GM21717 (cell line): ENCODE measurements at regions not wholly inside any gene's neighbourhood (a gene's known extent, or its start where the extent isn't known, plus 50 kb on each side); places are given as distances from the start of the nearest gene placed in this dataset.

Experiments
- ATAC-seq: cut with Tn5 transposase; IDR thresholded peaks from one replicate; pipeline ENCODE4 v1.9.1; 2021; ENCODE audit warnings: mild to moderate bottlenecking, moderate library complexity; ENCODE audit not compliant: unreplicated experiment

DNA sequence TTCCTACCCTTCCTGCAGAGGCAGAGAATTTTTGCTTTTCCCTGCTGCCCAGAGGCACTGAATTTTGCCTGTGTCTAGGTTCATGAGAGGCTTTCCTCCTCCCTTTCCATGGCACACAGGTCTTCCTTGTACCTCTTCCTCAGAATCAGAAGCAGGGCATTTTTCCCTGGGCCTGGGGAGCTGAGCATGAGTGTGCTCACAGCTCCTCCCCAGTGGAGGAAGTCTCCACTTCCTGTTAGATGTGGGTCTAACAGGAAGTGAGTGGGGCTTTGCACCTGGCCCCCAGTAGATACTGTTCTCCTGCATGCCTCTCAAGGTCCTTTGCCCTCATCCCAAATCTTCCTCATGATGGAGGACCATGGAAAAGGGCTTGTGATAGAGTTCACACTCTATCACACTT is 297.2 kb upstream of the FIGN start:
- ATAC-seq = no peak

DNA sequence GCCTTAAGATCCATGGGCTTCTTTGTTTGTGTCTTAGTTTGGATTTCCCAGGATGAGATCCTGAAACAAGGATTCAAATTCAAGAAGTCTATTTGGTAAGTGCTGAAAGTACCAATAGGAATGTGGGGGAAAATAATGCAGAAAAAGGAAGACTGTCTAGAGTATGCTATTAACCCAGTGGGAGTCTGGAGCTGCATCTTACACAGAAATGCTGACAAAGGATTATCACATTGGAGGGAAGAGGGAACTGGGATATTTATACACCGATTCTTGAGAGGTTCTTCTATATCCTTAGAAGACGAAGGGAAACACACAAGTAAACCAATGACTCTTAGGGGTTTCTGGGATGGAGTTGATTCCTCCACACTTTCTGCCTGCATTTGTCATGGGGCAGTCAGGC is 294.8 kb upstream of the FIGN start:
- ATAC-seq = no peak

DNA sequence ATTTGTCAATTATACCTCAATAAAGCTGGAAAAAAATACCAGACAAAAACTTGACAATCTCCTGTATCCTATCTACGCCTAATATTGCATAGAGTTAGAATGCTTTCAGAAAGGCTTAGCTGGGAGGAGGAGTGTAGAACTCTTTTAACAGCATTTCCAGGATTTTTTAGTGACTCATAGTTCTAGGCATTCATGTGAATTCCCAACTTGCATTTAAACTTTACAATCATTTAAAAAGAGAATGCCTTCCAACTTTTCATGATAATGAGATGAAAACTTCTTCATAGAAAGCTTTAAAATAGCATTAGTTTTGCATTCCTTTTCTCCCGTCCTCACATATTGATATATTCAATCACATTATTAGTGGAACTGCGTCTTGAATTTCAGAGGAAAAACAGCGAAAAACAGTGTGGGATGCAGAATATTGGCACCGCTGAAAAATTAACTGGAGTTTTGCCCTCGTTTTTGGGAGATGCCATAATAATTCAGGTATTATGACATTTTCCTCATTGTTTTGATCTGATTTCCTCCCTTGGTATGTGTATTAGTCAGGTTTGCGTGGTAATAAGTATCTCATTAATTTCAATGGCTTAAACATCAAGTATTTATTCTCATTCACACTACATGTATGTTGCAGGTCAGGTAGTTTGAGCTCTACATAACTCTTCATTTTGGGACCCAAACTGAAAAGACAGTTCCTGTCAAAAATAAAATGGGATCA is 293.2 kb upstream of the FIGN start:
- no peak for ATAC-seq

DNA sequence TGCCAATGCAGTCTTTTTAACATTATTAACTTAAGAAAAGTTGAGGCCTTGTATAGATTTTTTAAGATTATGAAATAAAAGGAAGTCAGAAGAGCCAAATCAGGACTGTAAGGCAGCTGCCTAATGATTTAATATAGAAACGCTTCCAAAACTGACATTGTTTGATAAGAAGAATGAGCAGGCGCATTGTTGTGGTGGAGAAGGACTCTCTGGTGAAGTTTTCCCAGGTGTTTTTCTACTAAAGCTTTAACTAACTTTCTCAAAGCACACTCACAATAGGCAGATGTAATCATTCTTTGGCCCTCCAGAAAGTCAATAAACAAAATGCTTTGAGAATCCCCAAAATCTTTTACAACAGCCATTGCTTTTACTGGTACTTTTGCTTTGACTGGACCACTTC is 288.6 kb upstream of the FIGN start:
- ATAC-seq = no peak

DNA sequence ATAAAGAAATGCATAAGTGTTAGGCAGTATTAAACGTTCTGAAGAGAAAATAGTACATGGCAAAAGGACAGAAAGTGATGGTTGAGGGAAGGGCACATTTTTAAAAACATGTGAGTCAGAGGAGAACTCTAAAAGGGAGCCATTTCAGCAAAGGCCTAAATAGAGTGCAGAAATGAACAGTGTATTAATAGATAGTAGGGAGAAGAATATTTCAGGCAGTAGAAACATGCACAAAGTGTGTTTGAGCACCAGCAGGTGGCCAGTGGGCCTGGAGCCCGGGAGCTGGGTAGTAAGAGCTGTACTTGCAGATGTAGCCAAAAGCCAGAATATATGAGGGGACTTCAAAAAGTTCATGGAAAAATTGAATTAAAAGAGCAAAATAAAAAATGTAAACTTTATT is 288.1 kb upstream of the FIGN start:
- ATAC-seq = no peak

DNA sequence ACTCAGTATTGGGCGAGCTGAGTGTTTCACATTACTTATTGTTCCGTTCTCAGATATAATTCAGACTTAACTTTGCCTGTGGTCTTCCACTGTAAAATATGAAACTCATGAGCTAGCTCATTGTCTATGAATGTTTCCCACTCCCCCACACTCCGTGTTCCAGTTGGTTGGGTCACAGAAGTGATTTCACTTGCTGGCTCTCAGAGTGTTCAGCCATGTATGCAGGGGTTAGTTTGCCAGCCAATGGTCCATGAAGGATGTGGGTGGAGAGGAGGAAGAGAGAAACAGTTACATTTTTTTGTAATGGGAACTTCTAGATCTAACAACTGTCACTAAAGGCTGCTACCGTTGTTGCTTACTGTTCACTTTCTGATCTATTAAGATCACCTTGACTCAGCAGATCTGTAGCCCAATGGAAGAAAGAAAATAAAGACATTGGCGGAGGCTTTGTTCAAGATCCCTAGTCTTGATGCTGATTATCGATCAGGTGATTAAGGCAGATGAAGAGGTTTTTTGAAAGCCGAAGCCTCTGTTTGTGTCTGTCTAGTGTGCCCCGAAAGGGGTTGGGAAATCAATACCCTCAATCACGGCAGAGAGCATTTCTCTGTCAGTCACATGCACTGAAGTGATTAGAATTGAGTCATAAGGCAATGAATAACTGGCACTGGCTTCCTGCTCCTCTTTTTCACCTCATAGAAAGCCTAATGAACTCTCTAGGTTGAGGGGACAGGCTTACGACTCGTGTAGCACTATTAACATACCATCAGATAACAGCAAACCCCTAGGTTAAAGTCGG is 279.7 kb upstream of the FIGN start:
- ATAC-seq = peak; percentile 99

DNA sequence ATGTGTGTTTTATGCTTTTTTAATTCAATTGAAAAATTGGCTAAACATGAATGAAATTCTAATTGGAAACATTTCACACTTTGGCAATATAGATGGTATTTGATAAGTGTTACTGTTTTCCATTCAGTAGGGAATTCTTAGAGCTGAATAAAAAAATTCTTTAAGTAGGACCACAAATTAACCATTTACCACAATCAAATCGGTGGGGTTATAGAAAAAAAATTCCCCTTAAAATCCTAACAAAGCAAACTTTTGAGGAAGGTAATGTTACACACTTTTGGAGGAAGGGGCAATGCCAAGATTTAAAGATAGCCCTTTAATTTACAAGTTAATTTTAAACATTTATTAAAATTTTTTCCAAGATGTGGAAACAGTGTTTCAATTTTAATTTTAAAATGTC is 279.0 kb upstream of the FIGN start:
- no peak for ATAC-seq

DNA sequence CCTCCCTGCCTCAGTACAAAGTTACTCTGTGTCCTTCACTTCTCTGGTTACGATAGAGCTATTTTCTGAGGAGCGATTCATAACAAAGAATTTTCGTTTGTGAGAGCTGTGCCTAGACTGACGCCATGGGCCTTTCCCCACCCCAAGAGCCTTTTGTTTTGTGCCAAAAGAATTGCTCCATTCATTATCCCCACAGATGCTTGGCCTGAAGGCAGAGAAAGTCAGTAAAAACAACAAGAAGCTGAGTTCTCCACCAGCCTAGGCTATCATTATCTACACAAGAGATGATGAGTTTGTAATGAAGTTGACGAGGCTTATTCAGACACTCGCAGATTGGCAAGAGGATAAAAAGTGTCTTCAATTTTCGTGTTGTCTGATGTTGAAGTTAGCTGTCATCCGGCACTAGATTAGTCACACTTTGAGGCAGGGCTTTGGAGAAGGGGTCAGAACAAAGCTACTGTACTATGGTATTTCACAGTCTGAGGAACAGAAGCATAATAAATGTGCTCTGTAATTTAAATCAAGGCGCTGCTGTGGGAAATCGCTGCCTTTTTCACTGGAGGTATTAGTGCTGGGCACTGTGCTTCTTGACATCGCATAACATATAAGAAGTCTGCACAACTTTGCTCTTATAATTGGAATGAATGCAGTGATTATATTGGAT is 278.4 kb upstream of the FIGN start:
- no peak for ATAC-seq

DNA sequence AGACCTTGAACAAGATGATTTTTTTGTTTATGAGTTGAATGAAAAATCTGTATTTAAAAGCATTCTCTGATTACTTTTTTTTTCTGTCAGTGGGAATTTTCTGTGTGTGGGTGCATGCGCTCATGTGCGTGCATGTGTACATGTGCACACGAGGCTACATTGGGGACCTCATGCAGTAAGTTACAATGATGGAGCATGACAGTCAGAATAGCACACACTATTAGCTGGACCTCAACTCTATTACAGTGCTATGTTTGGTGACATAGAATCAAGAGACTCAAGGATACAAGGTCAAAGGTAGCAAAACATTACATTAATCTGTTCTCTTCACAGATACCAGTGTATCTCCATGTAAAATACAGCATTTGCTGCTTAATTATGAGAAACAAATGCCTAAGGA is 276.8 kb upstream of the FIGN start:
- ATAC-seq = no peak

DNA sequence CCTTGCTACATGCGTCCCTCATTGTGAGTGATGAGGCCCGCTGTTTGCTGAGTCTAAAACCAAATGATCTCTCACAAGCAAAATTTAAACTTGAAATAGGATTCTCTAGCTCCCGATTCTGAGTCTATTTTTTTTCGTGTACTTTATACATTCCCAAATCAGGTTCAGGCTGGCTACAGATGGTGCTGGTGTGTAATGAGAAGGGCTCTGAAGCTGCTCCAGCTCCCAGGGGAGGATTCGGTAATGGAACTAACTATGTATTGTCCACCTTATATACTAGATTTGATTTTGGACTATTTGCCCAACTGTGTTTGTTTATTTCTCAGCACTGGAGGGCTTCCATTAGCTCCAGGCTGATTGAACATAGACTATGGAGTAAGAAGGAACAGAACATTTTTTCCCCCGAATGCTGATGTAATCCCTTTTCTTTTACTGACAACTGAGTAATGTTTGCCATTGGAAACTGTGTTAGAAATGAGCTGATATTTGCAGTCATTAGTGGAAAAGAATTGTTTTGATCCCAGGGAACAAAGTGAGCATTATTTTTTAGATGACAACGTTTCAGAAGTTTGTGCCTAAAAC is 274.0 kb upstream of the FIGN start:
- ATAC-seq = no peak

DNA sequence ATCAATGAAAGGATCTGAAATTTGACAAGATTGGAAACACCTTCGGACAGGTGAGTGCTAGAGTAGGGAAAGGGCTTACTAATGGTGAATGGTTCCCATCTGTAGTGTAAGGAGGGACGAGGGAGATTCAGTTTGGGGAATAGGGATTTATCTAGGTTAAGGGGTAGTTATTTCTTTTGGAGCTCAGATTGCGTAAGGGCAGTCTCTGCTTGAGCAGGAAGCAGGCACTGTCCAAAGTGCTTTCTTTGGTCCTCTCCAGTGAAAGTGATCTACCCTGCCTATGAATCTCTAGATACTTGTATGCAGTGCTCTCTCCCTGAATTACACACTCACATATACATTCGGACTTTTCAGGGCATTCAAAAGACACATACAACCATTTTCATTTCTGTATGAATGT is 272.9 kb upstream of the FIGN start:
- ATAC-seq = no peak

DNA sequence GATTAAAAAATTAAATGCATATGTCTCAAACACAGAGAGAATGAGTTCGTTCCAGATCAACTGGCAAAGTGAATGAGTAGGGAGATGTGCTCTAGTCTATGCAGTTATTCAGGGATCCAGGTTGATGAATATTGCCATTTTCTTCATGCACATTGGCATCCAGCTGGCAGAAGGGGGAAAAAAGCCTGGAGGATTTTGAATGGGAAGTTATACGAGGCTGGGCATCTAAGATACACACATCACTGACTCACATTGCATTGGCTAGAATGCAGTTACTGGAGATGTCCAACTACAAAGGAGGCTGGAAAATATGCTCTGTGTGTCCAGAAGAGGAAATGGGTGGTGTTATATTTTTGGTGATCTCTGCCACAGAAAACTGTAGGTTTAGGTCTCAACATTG is 270.9 kb upstream of the FIGN start:
- ATAC-seq = no peak

DNA sequence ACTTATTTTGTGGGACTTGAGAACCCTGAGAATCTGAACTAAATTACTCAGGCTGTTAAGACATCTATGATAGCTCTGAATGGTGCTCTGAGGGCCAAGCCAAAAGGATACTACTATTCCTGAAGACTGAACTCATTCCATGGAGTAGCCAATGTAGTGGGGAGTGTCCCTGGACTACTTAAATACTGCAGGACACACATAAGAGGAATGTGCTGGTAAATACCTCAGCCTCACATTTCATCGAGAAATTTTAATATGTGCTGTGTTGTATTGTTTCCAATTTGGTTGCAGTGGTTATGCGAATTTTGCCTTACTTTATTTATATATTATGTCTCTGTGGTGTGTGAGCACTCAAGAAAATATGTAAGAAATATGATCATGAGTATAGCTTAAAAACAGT is 264.4 kb upstream of the FIGN start:
- ATAC-seq = no peak

DNA sequence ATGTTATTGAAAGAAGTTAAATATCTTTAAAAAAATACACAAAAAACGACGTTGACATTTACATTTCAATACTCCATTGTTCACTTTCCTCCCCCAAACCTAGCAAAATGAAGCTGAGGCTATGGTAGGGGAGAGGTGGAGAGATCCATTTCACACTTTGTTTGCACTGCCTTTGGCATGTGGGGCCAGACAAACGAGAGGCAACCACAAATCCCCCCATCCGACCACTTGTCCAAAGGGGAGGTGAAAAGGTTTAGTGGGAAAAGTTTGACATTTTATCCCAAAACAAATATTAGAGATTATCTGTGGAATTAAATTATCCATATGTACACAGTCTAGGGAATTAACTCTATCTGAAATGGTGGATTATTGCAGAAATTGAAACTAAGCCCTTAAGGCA is 261.7 kb upstream of the FIGN start:
- no peak for ATAC-seq

DNA sequence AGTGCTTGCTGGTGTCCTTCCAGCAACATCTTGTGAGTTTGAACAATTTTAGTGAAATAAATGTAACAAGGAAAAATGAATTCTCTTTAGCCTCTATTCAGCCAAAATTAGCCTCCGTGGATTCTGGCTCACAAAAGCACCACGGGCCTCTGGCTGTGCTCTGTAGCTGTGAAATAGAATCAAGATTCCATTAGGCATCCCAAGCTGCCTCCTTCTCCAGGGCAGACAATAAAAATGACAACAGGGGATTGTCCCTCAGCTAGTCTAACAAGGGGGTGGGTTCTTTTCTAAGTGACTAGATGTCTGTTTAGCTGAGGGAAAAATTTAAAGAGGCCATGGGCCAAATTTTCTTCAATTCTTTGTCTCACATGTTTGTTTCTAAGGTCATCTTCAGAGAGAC is 254.7 kb upstream of the FIGN start:
- ATAC-seq = no peak

DNA sequence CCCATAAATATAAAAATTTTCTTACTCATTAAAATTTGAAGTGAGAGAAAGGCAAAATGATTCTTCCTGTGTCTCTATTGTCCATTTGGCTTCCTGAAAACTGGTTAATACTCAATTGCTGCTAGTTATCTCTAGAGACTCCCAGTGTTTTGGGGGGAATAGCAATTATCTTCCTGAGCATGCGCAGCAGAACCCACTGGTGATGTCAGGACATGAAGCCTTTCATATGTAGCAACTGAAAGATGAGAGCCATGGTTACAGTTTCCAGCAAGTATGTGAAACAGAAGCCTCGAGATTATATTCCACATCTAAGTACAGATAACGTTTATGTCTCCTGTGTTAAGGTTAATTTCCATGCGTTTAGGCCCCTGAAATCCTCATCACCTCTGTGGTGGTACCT is 254.3 kb upstream of the FIGN start:
- no peak for ATAC-seq

DNA sequence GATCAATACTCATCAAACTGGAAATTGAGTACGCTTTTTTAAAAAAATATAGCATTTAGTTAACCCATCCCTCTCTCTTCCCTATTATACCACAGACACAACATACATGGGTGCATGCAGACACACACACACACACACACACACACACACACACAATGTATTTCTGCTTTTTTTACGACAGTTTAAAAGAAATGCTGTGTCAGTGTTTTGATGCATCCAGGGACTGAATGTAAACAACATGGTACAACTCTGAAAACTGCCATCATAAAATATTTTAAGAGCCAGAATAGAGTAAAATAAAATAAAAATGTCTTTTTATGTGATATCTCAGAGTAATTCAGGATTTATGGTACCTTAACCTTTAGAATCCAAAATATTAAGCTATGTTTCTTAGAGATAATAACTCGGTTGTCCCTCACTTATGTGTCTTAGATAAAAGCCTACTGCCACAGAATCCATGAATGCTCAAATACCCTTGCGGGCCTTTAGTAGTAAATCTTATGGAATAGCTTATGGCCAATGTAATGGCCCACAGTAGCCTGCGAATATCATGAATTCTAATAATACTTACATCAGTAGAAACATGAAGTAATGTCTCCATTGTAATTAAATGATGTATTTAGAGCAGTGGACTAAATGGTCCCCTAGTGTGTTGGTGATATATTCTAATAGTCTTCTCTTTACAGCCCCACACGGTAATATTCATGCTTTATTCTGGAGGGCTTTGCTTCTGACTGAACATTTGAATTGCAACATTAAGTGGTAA is 251.6 kb upstream of the FIGN start:
- ATAC-seq = no peak

DNA sequence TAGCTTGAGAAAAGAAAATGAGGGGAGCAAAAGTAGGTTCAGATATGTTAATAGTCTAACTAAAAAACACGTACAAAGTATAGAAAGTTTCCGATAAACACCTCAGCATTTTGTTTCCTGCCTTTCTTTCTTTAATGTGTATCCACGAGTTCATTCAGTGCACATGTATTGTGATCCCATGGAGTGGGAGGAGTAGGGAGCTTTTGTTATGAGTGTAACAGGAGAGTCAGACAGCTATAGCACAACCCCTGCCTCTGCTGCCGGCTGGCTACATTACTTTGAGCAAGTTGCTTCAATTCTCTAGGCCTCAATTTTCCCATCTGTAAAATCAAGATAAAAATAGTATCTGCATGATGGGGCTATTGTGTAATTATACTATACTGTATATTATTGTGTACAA is 249.2 kb upstream of the FIGN start:
- ATAC-seq = no peak

DNA sequence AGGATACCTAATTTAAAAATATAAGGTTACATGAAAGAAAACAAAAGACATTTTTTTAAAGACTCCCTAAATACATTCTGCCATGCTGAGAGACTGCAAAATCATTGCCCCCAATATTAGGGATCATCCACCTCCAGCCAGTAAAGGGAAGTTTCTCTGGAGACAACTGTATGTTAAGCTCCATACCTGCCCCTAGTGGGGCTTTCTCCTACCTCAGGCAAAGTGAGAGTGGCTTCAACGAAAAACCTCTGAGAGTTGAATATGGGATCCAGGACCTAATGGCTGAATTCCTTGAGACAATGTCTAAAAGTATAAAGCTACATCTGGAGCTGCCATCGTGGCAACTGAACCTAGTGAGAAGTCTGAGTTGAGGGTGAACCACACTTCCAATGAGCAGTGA is 248.1 kb upstream of the FIGN start:
- ATAC-seq = no peak

DNA sequence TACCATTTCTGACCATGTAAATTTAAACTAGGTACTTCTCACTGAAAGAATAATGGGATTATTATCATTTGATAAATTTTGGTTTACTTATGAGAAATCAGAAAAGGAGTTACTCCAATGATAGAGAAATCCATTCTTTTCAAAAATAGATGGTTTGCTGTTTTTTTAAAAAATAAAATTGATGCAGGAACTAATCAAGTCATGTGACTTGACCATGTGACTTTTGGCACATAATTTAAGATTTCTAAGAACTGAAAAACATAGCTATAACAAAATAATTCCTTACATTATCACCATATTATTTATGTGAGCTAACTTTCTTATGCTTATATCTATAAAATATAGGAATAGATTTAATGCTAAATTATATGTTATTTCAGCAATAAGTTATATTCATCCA is 247.1 kb upstream of the FIGN start:
- ATAC-seq = no peak

DNA sequence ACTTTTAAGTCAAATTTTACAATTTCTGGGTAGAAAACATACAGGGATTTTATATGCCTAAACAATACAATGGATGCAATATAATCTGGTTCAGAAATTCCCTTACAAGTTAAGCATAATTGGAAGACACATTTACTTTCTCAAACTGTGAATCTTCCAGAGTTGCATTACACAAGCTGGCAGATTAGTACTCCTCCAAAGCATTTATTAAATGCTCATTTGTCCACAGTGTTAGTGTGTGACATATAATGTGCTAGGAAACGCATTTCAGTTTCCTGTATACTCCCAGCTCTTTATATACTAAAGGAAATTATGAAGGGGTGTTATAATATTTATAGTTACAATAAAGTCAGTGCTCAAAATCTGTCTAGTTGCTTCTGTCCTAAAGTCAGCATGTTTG is 239.0 kb upstream of the FIGN start:
- ATAC-seq = no peak
